ENCODE measurements at regions not wholly inside any gene's neighbourhood (a gene's known extent, or its start where the extent isn't known, plus 50 kb on each side); places are given as distances from the start of the nearest gene placed in this dataset.

- TF ChIP-seq POLR2A (IDR thresholded peaks at IDR 0.05) (no peak), CTCF (IDR thresholded peaks at IDR 0.05) (no peak), EP300 (IDR thresholded peaks at IDR 0.05) (no peak)
Measured at GRCh38 chr10:55858730-55859129, 502.3 kb downstream of the ZWINT start.

Measured in ovary (tissue), 3 donors.